Keratinocyte (primary cell): ENCODE measurements at regions not wholly inside any gene's neighbourhood (a gene's known extent, or its start where the extent isn't known, plus 50 kb on each side); places are given as distances from the start of the nearest gene placed in this dataset.

Experiments used
- CTCF ChIP-seq, 3 experiments: IDR thresholded peaks in 1 of 3; conservative IDR thresholded peaks in 1 of 3; optimal IDR thresholded peaks in 1 of 3; 2 replicates in 2 of 3; 3 replicates in 1 of 3; pipeline versions ENCODE3 to v1.5.1; 2011; ENCODE audit warnings: low read length in 3 of 3, mild to moderate bottlenecking in 3 of 3, moderate library complexity in 2 of 3, control low read depth in 1 of 3, inconsistent platforms in 1 of 3; ENCODE audit not compliant: insufficient read depth in 2 of 3; ENCODE audit errors: extremely low read depth in 1 of 3
- EZH2 ChIP-seq: IDR thresholded peaks from one replicate; pipeline ENCODE4 v1.6.1; 2012; ENCODE audit warnings: inconsistent platforms, mild to moderate bottlenecking, low read length, moderate library complexity

GRCh38 chr7:32661929-32662328 lies 166.6 kb downstream of the AVL9 start:
- no peak for TF ChIP-seq CTCF (optimal IDR thresholded peaks at IDR 0.05 in 1 of 3, IDR thresholded peaks at IDR 0.05 in 1 of 3, conservative IDR thresholded peaks at IDR 0.05 in 1 of 3; ENCODE audit: extremely low read depth in 1 of 3, insufficient read depth in 2 of 3, low read length in 3 of 3)
- no peak for TF ChIP-seq EZH2
